ENCODE measurements at regions not wholly inside any gene's neighbourhood (a gene's known extent, or its start where the extent isn't known, plus 50 kb on each side); places are given as distances from the start of the nearest gene placed in this dataset.
A peak's percentile ranks its signal among the peaks of the same experiment; 100 is the strongest.

DNA sequence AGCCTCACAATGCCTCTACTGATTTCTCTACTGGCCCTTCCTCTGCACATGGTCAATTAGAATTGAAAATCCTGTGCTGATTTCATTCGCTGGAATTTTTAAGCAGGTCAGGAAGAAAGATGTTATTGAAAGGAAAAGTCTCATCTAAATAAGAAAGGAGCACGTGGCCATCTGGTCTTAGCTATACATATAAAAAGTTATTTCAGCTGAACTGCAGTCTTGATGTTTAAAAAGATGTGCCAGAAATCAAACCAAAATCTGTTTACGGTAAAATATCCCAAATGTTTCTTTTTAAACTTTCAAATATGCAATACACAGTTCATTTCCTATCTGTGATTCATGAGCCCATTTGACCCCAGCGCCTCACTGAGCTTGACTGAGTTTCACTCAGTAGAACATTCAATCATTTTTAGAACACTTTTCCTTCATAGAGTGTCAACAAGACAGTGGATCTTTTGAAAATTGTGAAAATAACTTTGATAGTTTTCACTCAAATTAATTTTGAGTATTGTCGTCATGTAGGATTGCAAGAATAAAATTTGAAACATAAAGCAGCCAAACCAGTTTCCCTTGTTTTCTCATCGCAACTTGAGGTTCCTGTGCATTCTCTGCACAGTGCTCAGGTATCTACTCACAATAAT lies 293.6 kb downstream of the PTPRC start:
- TF ChIP-seq SIX5 (IDR thresholded peaks at IDR 0.05; ENCODE audit: low read depth, low read length, severe bottlenecking) (no peak), RAD51 (IDR thresholded peaks at IDR 0.05) (peak; percentile 73)
- TF ChIP-seq, protein P1, sequence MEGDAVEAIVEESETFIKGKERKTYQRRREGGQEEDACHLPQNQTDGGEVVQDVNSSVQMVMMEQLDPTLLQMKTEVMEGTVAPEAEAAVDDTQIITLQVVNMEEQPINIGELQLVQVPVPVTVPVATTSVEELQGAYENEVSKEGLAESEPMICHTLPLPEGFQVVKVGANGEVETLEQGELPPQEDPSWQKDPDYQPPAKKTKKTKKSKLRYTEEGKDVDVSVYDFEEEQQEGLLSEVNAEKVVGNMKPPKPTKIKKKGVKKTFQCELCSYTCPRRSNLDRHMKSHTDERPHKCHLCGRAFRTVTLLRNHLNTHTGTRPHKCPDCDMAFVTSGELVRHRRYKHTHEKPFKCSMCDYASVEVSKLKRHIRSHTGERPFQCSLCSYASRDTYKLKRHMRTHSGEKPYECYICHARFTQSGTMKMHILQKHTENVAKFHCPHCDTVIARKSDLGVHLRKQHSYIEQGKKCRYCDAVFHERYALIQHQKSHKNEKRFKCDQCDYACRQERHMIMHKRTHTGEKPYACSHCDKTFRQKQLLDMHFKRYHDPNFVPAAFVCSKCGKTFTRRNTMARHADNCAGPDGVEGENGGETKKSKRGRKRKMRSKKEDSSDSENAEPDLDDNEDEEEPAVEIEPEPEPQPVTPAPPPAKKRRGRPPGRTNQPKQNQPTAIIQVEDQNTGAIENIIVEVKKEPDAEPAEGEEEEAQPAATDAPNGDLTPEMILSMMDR (IDR thresholded peaks at IDR 0.05 in 2 of 3, conservative IDR thresholded peaks at IDR 0.05 in 1 of 3; ENCODE audit: control insufficient read depth in 2 of 3, extremely low read depth in 1 of 3, insufficient read depth in 1 of 3, low read depth in 3 of 3, low read length in 3 of 3), result no peak
